HepG2 (cell line): ENCODE measurements at regions not wholly inside any gene's neighbourhood (a gene's known extent, or its start where the extent isn't known, plus 50 kb on each side); places are given as distances from the start of the nearest gene placed in this dataset.

ENCODE experiments used
- CSRNP1 ChIP-seq: sonication (generic); formaldehyde crosslinking; IDR thresholded peaks from 2 replicates; pipeline ENCODE4 v1.8.1; 2023; ENCODE audit warnings: mild to moderate bottlenecking, missing genetic modification reagents
- MLXIP ChIP-seq: sonication (generic); formaldehyde crosslinking; IDR thresholded peaks from 2 replicates; pipeline ENCODE4 v1.9.0; 2021; ENCODE audit warnings: missing genetic modification reagents, borderline replicate concordance
- THRA ChIP-seq: sonication (generic); formaldehyde crosslinking; IDR thresholded peaks from 2 replicates; pipeline ENCODE4 v1.4.0; 2020; ENCODE audit warnings: missing genetic modification reagents, borderline replicate concordance
- ZNF407 ChIP-seq: sonication (generic); formaldehyde crosslinking; IDR thresholded peaks from one replicate; pipeline ENCODE4 v1.5.1; 2020; ENCODE audit warnings: mild to moderate bottlenecking, missing genetic modification reagents; ENCODE audit errors: not compliant biosample characterization

- no peak for TF ChIP-seq ZNF407 (CRISPR knock-in tag)
- TF ChIP-seq THRA: no peak
- TF ChIP-seq MLXIP: no peak
- TF ChIP-seq CSRNP1 (CRISPR knock-in tag): no peak
- TF ChIP-seq, all 625 proteins: peak for 0
Measured at GRCh38 chr10:24157567-24157966, 51.4 kb upstream of the KIAA1217 start (continued).
